ENCODE measurements at regions not wholly inside any gene's neighbourhood (a gene's known extent, or its start where the extent isn't known, plus 50 kb on each side); places are given as distances from the start of the nearest gene placed in this dataset.

DNA sequence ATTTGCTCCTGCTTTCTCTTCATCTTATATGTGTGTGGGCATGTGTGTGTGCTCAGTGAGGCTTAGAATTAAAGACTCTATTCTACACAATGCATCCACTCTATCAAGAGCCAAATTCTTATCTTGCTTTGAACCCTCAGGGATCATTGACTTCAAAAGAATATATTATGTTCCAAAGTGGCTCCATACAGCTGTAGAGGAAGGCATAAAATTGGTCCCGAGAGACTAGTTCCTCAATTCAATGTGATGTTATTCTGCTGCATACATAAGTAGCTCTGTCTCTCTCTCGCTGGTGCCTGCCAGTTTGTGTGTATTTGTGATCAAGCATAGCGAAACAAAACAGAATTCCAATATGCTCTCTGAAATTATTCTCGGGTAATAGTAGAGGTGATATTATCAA, 997.9 kb upstream of the POT1 start:
- TF ChIP-seq, protein P1, sequence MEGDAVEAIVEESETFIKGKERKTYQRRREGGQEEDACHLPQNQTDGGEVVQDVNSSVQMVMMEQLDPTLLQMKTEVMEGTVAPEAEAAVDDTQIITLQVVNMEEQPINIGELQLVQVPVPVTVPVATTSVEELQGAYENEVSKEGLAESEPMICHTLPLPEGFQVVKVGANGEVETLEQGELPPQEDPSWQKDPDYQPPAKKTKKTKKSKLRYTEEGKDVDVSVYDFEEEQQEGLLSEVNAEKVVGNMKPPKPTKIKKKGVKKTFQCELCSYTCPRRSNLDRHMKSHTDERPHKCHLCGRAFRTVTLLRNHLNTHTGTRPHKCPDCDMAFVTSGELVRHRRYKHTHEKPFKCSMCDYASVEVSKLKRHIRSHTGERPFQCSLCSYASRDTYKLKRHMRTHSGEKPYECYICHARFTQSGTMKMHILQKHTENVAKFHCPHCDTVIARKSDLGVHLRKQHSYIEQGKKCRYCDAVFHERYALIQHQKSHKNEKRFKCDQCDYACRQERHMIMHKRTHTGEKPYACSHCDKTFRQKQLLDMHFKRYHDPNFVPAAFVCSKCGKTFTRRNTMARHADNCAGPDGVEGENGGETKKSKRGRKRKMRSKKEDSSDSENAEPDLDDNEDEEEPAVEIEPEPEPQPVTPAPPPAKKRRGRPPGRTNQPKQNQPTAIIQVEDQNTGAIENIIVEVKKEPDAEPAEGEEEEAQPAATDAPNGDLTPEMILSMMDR (IDR thresholded peaks at IDR 0.05; ENCODE audit: low read depth, low read length, poor library complexity, severe bottlenecking), result no peak
- TF ChIP-seq EZH2phosphoT487 (IDR thresholded peaks at IDR 0.05; ENCODE audit: borderline replicate concordance, low read length), result no peak

Measured in DOHH2 (cell line).